GM21528 (cell line): ENCODE measurements at regions not wholly inside any gene's neighbourhood (a gene's known extent, or its start where the extent isn't known, plus 50 kb on each side); places are given as distances from the start of the nearest gene placed in this dataset.
"Not testable (repeated sequence)": the region's sequence is repeated elsewhere in the genome, so short reads cannot be mapped to it uniquely, and the experiment has no call there.

Experiments
- ATAC-seq: cut with Tn5 transposase; IDR thresholded peaks from one replicate; pipeline ENCODE4 v1.9.1; 2021; ENCODE audit warnings: mild to moderate bottlenecking, moderate library complexity; ENCODE audit not compliant: unreplicated experiment, low FRiP score

DNA sequence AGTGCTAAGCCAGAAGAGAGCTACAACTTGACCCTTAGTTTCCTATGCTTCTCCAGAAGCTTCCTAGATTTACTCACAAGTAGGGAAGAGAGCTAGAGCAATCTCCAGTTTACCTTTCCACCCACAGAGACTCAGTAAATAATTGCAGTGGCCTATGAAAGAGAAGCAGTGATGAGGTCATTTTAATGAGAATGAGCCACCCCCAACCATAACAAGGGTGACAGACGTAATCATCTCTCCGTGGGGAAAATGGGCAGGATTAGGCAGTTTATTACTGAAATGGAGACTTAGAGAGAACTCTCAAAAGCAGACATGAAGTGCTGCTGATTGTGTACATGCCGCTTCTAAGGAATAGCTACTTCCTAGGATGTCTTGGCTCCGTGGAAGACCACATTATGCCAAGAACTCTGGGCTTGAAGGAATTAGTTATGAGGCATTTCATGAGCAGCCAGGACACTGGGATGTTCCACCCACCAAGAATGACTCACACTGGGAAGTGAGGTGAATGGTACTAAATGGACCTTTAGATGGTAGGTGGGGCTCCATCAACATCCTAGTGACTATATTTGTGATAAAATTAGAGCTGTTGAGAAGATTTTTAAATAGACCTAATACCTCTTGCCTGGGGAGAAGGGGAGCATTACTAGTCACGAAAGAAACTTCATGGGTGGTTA lies 160.9 kb downstream of the EDEM1 start:
- no peak for ATAC-seq

GRCh38 chr3:5349343-5349742 lies 161.8 kb downstream of the EDEM1 start:
- no peak for ATAC-seq

GRCh38 chr3:5357089-5357488 lies 169.6 kb downstream of the EDEM1 start:
- no peak for ATAC-seq

GRCh38 chr3:5358911-5359310 lies 171.4 kb downstream of the EDEM1 start:
- ATAC-seq, result no peak

DNA sequence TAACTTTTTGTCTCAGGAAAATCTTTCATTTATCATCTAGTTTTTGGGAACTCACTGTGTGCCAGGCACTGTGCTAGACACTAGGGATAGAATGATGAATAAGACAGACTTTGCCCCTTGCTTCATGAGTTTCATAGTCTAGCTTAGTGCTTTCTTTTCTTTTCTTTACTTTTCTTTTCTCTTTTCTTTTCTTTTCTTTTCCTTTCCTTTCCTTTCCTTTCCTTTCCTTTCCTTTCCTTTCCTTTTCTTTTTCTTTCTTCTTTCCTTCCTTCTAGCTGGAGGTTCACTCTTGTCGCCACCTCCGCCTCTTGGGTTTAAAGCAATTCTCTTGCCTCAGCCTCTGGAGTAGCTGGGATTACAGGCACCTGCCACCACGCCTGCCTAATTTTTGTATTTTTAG lies 172.9 kb downstream of the EDEM1 start:
- ATAC-seq, result no peak

- ATAC-seq, result no peak
Measured at GRCh38 chr3:5366746-5367145, 179.2 kb downstream of the EDEM1 start.

DNA sequence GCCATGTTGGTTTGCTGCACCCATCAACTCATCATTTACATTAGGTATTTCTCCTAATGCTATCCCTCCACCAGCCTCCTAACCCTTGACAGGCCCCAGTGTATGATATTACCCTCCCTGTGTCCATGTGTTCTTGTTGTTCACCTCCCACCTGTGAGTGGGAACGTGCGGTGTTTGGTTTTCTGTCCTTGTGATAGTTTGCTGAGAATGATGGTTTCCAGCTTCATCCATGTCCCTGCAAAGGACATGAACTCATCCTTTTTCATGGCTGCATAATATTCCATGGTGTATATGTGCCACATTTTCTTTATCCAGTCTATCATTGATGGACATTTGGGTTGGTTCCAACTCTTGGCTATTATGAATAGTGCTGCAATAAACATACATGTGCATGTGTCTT lies 184.0 kb downstream of the EDEM1 start:
- not testable (repeated sequence) for ATAC-seq

- ATAC-seq, result no peak
Measured at GRCh38 chr3:5376761-5377160, 189.3 kb downstream of the EDEM1 start.

GRCh38 chr3:5379266-5379665 lies 191.8 kb downstream of the EDEM1 start:
- ATAC-seq, result not testable (repeated sequence)

DNA sequence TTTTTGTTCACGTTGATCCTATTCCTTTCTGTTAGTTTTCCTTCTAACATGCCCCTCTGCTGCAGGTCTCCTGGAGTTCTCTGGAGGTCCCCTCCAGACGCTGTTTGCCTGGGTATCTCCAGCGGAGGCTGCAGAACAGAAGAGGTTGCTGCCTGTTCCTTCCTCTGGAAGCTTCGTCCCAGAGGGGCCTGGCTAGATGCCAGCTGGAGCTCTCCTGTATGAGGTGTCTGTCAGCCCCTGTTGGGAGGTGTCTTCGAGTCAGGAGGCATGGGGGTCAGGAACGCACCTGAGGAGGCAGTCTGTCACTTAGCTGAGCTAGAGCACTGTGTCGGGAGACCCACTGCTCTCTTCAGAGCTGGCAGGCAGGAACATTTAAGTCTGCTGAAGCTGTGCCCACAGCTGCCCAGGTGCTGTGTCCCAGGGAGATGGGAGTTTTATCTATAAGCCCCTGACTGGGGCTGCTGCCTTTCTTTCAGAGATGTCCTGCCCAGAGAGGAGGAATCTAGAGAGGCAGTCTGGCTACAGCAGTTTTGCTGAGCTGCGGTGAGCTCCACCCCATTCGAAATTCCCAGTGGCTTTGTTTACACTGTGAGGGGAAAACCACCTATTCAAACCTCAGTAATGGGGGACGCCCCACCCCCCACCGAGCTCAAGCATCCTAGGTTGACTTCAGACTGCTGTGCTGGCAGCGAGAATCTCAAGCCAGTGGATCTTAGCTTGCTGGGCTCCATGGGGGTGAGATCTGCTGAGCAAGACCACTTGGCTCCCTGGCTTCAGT lies 196.2 kb downstream of the EDEM1 start:
- not testable (repeated sequence) for ATAC-seq

- no peak for ATAC-seq
Measured at GRCh38 chr3:5384557-5385236, 197.2 kb downstream of the EDEM1 start.

- ATAC-seq, result no peak
Measured at GRCh38 chr3:5388091-5388490, 200.6 kb downstream of the EDEM1 start.

GRCh38 chr3:5389057-5389456 lies 201.6 kb downstream of the EDEM1 start:
- no peak for ATAC-seq

DNA sequence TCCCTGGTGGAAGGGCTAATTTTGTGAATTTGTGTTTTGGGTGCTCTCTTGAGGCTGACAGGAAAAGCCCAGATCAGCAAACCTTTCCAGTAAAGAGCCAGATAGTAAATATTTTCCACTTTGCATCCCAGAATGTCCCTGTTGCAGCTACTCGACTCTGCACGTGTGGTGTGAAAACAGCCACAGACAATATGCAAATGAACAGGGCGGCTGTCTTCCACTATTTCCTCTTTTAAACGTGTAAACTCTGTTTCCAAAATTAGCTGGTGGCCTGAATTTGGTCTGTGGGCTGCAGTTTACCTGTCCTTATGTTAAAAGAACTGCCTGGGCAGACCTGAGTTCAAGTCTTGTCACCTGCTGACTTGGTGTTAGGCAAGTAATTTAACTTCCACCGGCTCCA lies 202.7 kb downstream of the EDEM1 start:
- ATAC-seq, result no peak

GRCh38 chr3:5390936-5391625 lies 203.6 kb downstream of the EDEM1 start:
- ATAC-seq, result no peak

- no peak for ATAC-seq
Measured at GRCh38 chr3:5401002-5401401, 213.5 kb downstream of the EDEM1 start.

DNA sequence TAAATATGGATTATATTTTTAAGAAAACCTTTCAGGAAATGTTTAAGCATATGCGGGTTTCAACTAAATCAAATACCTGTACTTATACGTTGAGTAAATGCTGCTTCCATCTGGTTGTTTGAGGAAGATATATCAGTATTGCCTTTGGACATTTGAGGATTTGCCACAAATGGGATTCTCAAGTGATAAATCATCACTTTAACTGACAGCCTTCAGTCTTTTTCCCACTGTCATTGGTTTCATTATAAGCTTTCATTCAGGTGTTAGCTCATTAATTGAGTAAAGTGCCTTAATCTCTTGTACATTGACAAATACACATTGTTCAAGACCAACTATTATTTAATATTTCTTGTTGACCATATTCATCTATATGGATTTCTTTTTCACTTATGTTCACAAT lies 217.2 kb downstream of the EDEM1 start:
- ATAC-seq, result no peak

DNA sequence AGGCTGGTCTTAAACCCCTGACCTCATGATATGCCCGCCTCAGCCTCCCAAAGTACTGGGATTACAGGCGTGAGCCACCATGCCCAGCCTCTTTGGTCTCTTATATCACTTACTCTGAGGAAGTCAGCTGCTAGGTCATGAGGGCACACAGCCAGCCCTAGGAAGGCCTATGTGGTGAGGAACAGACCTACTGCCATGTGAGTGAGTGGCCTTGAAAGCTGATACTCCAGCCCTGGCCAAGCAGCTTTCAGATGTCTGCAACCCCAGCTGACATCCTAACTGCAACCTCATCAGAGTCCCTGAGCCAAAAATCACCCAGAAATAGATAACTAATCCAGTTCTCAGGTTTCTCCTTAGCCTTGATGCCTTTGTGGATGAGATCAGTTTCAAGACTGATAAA lies 224.3 kb downstream of the EDEM1 start:
- no peak for ATAC-seq

GRCh38 chr3:5423076-5423475 lies 235.6 kb downstream of the EDEM1 start:
- ATAC-seq, result no peak

GRCh38 chr3:5423523-5423922 lies 236.0 kb downstream of the EDEM1 start:
- no peak for ATAC-seq

DNA sequence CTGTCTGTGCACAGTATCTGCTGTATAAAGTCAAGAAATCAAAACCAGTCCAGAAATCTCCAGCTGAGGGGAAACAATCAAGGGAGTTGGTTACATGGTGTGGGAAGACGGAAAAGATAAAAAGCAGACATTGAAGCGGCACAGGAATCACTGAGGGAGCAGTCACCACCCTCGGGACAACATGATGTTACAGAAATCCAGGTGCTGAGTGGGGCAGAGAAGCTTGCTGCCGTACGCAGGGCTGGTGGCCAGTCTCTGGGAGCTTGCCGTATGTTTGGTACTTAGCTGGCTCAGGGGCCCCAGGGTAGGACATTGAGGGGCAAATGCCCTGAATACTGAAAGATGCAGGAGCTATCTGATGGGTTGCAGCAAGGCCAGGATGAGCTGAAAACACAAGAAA lies 237.9 kb downstream of the EDEM1 start:
- no peak for ATAC-seq
